ENCODE measurements at regions not wholly inside any gene's neighbourhood (a gene's known extent, or its start where the extent isn't known, plus 50 kb on each side); places are given as distances from the start of the nearest gene placed in this dataset.
"Not testable (repeated sequence)": the region's sequence is repeated elsewhere in the genome, so short reads cannot be mapped to it uniquely, and the experiment has no call there.

DNA sequence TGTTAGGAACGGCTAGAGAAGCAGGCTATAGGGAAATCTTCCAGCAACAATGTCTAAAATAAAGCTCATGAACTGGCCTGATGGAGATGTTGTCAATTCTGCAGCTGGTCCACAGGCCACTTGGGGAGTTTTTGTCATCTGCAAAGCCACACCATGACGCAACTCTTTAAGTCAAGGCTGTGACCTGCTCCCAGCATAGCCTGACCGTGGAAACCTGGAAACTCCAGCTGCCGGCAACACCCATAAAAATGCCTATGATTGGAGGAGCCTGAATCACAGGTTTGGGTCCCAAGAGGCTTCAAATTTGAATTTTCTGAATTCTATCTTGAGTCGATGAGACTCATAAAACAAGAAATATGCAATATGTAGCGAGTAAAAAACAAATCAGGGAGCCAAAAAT is 969.2 kb upstream of the PRKX start:
- no peak for DNase-seq (ENCODE audit: low read depth)

- DNase-seq (ENCODE audit: low read depth) = no peak
Observed at GRCh38 chrX:4675686-4676300, 962.3 kb upstream of the PRKX start.

DNA sequence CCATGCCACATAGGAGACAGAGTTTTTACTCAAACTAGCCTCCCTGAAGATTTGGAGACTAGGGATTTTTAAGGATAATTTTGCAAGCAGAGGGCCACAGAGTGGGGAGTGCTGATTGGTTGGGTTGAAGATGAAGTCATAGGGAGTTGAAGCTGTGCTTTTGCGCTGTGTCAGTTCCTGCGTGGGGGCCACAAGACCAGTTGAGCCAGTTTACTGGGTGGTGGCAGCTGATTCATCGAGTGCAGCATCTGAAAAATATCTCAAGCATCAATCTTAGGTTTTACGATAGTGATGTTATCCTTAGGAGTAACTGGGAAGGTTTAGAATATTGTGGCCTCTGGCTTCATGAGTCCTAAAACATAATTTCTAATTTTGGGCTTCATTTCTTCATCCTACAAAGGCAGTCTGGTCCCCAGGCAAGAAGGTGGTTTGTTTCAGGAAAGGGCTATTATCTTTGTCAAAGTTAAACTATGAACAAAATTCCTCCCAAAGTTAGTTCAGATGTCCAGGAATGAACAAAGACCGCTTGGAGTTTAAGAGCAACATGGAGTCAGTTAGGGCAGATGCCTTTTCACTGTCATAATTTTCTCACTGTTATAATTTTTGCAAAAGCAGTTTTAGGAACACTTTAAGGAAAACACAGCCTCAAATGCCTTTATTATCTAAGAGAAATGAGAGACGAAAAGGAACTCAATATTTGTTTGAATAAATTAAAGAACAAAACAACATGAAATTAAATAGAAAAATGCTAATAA is 960.8 kb upstream of the PRKX start:
- DNase-seq (ENCODE audit: low read depth) = no peak

- DNase-seq (ENCODE audit: low read depth) = no peak
Observed at GRCh38 chrX:4671344-4671743, 957.9 kb upstream of the PRKX start.

GRCh38 chrX:4670606-4671005 is 957.2 kb upstream of the PRKX start:
- DNase-seq (ENCODE audit: low read depth) = no peak

DNA sequence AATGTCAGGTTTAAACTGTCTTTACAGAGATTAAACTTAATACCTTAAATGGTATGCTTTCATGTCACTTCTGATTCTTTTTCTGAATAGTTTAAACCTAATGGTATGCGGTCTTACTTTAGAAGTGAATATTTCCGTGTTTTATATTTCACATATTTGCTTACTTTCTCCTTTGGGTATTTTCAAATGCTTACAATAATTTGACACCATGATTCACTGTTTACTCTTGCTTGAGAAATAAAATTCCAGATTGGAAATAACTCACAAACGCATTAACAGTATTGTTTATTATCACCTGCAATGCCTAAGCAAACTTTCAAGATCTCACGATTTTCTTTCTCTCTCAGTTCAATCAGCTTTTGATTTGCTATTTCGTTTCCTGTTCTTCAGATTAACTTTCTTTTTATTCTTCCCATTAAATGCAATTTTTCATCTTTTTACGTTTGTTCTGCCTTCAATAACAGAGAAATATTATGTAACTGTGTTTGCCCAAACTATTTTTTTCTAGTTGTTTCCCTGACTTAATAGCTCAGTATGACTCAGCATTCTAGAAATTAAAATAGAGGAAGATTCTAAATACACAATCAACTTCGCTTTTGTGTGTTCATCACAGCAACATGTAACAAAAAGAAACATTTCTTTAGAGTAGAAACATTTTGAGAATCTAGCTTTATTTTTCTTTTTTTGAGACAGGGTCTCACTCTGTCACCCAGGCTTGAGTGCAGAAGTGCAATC is 955.5 kb upstream of the PRKX start:
- DNase-seq (ENCODE audit: low read depth) = no peak

- DNase-seq (ENCODE audit: low read depth) = no peak
Observed at GRCh38 chrX:4663085-4663484, 949.6 kb upstream of the PRKX start.

DNA sequence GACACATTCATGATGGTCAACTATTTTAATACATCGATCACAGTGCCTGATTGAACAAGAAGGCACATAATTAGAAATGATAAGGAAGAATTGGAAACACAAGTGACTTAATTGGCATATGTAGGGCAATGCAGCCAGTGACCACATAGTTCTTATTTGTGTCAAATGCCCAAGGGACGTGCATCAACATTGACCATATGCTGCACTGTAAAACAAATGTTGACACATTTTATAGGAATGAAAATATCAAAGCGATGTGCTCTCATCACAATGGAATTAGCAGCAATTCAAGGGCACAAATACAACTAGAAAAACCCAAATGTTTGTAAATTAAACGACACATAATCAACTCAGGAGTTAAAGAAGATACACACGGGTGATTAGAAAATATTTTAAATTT is 948.3 kb upstream of the PRKX start:
- no peak for DNase-seq (ENCODE audit: low read depth)

- no peak for DNase-seq (ENCODE audit: low read depth)
Observed at GRCh38 chrX:4656419-4656818, 943.0 kb upstream of the PRKX start.

DNA sequence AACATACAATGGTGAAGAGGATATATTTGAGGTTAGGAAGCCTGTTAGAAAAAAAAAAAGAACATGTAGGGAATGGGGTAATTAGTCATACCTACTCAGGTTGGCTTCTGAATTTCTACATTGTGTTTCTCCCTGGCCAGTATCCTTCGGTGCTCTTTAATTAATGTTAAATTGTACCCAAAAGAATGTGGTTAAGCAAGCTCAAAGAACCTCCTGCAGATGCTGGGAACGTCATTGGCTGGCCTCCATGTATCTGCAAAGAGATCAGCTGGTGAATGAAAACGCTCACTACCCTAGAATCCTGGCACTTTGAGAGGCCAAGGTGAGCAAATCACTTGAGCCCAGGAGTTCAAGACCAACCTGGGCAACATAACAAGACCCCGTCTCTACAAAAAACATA is 942.3 kb upstream of the PRKX start:
- no peak for DNase-seq (ENCODE audit: low read depth)

DNA sequence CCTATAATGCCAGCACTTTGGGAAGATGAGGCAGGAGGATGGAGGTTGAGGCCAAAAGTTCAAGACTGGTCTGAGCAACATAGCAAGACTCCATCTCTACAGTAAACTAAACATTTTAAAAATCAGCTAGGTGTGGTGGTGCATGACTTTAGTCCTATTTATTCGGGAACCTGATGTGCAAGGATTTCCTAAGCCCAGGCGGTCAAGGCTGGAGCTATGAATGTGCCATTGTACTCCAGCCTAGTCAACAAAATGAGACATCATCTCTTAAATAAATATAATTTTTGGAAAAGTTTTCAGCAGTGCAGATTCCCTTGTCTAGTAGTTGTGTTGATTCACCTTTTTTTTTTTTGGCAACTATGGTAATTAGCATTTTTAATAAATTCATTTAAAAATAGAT is 928.7 kb upstream of the PRKX start:
- no peak for DNase-seq (ENCODE audit: low read depth)

DNA sequence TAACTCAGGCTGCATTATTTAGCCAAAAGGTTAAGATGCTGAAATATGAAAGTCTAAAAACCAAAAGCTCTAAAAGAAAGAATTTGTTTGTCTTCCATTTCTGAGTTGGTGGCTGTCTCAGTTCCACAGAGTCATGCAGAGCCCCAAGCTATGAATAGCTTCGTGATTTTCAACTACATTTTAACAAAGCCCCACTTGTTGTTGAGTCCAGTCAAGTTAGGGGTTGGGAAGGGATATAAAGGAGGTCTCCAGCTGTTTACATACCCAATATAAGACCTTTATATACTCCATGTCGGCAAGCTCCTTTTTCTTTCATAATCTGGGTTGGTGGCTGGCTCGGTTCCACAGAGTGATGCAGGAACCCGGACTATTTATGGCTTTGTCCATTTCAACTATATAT is 924.6 kb upstream of the PRKX start:
- no peak for DNase-seq (ENCODE audit: low read depth)

DNA sequence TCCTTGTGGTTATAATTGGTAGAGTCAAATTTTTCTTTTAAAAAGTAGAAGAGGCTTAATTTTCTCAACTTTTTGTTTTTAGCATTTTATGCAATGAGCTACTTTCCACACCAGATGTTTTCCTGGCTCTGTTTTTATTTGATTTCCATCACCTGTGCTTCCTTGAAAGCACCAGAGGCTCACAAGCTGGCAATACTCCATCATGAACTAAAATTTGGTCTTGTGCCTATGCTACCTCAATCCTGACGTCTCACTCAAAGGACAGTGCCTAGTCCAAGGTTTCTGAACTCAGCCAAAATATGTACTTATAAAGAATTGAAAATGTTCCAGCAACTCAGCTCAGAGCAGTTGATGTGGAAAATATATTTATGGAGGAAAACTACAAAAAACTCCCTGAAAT is 914.0 kb upstream of the PRKX start:
- DNase-seq (ENCODE audit: low read depth) = no peak

DNA sequence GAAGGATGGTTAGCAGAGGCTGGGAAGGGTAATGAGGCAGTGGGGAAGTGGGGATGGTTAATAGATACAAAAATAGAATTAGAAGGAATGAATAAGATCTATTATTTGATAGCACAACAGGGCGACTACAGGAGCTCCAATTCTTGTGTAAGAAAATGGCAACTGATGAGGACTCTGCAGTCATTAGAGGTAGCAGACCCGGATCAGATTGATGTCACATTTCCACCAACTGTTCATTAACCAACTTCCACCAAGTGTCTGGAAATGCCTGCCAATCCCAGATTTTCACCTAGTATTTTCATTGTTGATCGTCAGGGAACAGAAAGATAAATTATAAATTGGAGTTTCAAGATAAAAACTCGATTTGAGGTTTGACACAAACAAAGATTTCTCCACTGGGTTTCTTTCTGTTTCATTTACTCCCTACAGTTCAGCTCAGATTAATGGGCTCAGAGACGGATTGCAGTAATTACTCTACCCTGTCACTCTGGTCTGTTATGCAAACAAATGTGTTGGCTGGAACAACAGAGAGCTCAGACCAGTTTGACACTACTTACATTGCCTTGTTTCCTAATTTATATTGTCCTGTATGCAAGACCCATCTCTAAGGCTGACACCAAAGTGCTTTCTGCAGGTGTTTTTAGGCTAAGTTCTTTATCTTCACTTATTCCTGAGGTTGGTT is 909.2 kb upstream of the PRKX start:
- DNase-seq (ENCODE audit: low read depth) = no peak

DNA sequence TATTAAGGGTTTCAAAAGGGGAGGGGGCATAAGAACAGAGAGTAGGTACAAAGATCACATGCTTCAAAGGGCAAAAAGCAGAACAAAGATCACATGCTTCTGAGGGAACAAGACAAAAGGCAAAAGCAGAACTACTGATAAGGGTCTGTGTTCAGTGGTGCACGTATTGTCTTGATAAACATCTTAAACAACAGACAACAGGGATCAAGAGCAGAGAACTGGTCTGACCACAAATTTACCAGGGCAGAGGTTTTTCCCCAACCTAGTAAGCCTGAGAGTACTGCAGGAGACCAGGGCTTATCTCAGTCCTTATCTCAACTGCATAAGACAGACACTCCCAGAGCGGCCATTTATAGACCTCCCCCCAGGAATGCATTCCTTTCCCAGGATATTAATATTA is 900.2 kb upstream of the PRKX start:
- not testable (repeated sequence) for DNase-seq (ENCODE audit: low read depth)

- DNase-seq (ENCODE audit: low read depth) = no peak
Observed at GRCh38 chrX:4588893-4589292, 875.4 kb upstream of the PRKX start.

GRCh38 chrX:4588466-4588865 is 875.0 kb upstream of the PRKX start:
- DNase-seq (ENCODE audit: low read depth) = no peak

- no peak for DNase-seq (ENCODE audit: low read depth)
Observed at GRCh38 chrX:4588056-4588455, 874.6 kb upstream of the PRKX start.

DNA sequence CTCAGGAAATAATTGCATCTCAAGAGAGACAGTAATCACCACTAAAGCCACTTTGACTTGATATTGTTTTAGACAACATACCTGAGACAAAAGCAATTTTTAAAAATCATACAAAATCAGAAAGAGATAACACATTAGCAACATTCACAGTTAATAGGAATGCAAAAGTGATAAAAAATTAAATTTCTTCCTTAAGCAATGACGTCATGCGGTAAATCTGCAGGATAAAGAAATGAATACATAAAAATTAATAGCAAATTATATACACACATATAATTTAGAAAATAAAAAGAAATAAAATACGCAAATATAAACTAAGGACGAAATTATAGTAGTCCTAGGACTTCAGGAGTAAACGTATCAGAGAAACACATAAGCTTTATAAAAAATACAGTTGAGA is 866.5 kb upstream of the PRKX start:
- DNase-seq (ENCODE audit: low read depth) = no peak

DNA sequence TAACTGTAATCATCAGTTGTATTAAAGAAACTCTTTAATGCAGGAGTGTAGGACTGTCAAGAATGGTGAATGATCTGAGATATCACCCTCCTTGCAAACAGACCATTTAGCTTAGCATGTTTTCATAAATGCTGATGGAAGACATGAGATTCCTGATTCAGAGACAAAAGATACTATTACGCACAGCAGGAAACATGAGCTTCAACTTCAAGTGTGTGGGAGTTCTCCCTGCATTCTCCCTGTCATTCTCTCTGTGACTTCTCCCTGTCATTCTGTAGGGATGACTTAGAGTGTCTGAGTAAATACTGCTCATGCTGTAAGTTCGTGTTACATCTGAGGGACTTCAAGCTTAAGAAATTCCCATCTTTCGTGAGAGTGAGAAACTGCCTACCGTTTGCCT is 866.0 kb upstream of the PRKX start:
- DNase-seq (ENCODE audit: low read depth) = no peak

DNA sequence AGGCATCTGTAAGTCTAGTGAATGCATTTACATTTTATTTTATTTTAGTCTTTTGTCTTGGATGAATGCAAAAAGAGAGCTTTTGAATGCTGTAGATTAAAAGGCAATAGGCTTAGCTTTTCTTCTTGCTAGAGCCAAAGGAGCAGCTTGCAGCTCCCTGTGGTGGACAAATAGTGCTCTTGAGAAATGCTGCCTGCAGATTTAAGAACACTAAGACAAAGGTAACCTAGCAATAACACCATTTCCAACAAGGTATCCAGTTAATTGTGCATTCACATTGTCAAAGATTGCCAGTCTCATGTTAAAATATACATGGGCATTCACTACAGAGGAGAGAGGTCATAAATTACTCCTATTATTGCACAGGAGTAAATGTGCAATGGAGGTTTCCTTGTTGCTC is 859.2 kb upstream of the PRKX start:
- DNase-seq (ENCODE audit: low read depth) = no peak

DNA sequence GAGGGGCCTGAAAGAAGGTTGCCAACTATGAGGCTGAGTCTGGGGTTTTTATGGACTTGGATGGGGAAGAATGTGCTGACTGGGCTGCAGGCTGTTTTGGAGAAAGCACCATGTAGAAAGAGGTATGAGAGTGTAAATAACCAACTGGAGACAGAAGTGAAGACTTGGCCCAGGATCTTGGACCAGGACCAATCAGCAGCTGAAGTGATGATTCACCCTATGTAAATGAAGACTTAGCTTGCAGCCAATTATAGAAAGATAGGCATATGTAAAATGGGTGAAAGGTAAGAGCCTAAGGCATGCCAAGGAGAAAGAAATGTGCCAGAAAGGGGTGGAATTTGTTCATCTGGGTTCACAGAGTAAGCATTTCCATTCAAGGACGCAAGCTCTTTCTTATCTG is 856.7 kb upstream of the PRKX start:
- DNase-seq (ENCODE audit: low read depth) = no peak

- DNase-seq (ENCODE audit: low read depth) = no peak
Observed at GRCh38 chrX:4560192-4560591, 846.7 kb upstream of the PRKX start.
